PC-9 (cell line): ENCODE measurements at regions not wholly inside any gene's neighbourhood (a gene's known extent, or its start where the extent isn't known, plus 50 kb on each side); places are given as distances from the start of the nearest gene placed in this dataset.

Experiments
- BruUV-seq: library from RNA; stranded (reverse); fragments of 400-500 nt; replicated peaks from 2 replicates; lab custom pipeline; 2021; lab: Mats Ljungman, UMichigan
- CTCF ChIA-PET: fragments of 300-600 bp; sonication (Branson Sonifier 250); formaldehyde crosslinking; loops from one replicate; lab custom pipeline; 2022; ENCODE audit warnings: antibody characterized with exemption; lab: Charles Lee
- POLR2A ChIA-PET: fragments of 300-600 bp; sonication (Branson Sonifier 250); formaldehyde crosslinking; loops from one replicate; lab custom pipeline; 2022; ENCODE audit warnings: antibody characterized with exemption; ENCODE audit not compliant: unreplicated experiment; lab: Charles Lee
- DNase-seq, 2 experiments: peaks; one replicate each; pipeline versions ENCODE4 v3.0.0 to v3.0.0-alpha.2; 2015 to 2022; ENCODE audit warnings: mixed read lengths in 1 of 2
- H2AFZ ChIP-seq: fragments of 200-600 bp; sonication (generic); 2 replicates; pipeline ENCODE4 v1.8.1; 2017; ENCODE audit warnings: antibody characterized with exemption
- H3F3A ChIP-seq: fragments of 200-600 bp; sonication (generic); 2 replicates; pipeline ENCODE4 v1.8.1; 2017; ENCODE audit warnings: antibody characterized with exemption, mild to moderate bottlenecking, low read depth; ENCODE audit not compliant: insufficient read depth
- H3K27ac ChIP-seq: fragments of 200-600 bp; sonication (generic); 2 replicates; pipeline ENCODE4 v1.6.1; 2016; ENCODE audit warnings: mixed run types
- H3K27me3 ChIP-seq: fragments of 200-600 bp; sonication (generic); 2 replicates; pipeline ENCODE4 v1.6.1; 2016; ENCODE audit warnings: low read depth, mixed run types; ENCODE audit not compliant: insufficient read depth
- H3K36me3 ChIP-seq: fragments of 200-600 bp; sonication (generic); 2 replicates; pipeline ENCODE4 v1.6.1; 2016; ENCODE audit warnings: low read depth, mixed run types
- H3K4me1 ChIP-seq: fragments of 200-600 bp; sonication (generic); replicated peaks from 2 replicates; pipeline ENCODE4 v1.6.1; 2016; ENCODE audit warnings: mixed run types; ENCODE audit not compliant: insufficient read depth
- H3K4me2 ChIP-seq: fragments of 200-600 bp; sonication (generic); 2 replicates; pipeline ENCODE4 v1.6.1; 2017; ENCODE audit warnings: mixed run types
- H3K4me3 ChIP-seq: fragments of 200-600 bp; sonication (generic); 2 replicates; pipeline ENCODE4 v1.6.1; 2016; ENCODE audit warnings: mixed run types
- H3K79me2 ChIP-seq: fragments of 200-600 bp; sonication (generic); 2 replicates; pipeline ENCODE4 v1.6.1; 2017; ENCODE audit warnings: low read depth, mixed run types
- H3K9me2 ChIP-seq: fragments of 200-600 bp; sonication (generic); 2 replicates; pipeline ENCODE4 v1.8.1; 2017; ENCODE audit warnings: mild to moderate bottlenecking; ENCODE audit not compliant: insufficient read depth
- H3K9me3 ChIP-seq: fragments of 200-600 bp; sonication (generic); 2 replicates; pipeline ENCODE4 v1.8.1; 2016; ENCODE audit warnings: low read depth; ENCODE audit not compliant: insufficient read depth
- H4K20me1 ChIP-seq: fragments of 200-600 bp; sonication (generic); 2 replicates; pipeline ENCODE4 v1.8.1; 2017; ENCODE audit not compliant: insufficient read depth
- EZH2 ChIP-seq: fragments of 200-600 bp; sonication (generic); IDR thresholded peaks from 2 replicates; pipeline ENCODE4 v1.8.0; 2017; ENCODE audit warnings: antibody characterized with exemption, low read depth
- intact Hi-C: fragments of 100-400 bp; cut with micrococcal nuclease; formaldehyde crosslinking; loops from one replicate; pipeline ENCODE4 v1.10.0; 2022; ENCODE audit not compliant: unreplicated experiment
- TF ChIP-seq, protein P1 (sequence below): fragments of 200-600 bp; sonication (generic); conservative IDR thresholded peaks from 2 replicates; pipeline ENCODE4 v1.6.1; 2017; ENCODE audit warnings: mixed run types, antibody characterized with exemption, mild to moderate bottlenecking, moderate library complexity

DNA sequence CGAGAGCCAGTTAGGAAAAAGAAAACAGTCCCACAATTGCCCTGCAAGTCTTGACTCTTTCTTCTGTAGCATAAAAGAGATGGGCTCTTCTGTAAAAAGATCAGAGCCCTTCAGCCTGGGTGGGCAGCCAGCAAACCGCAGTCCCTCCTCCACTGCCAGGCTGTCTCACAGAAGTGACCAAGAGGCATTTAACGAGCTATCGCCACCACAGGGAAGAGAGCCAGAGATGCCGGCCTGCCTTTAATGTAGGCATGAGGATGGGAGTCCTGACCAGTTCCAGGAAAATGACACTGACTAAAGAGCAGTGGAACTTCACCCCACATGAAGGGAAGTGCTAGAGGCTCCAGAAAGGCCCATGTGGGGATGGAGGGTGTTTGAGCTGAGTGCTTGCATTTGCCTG is 264.6 kb downstream of the NDUFS4 start:
- intact Hi-C loops = no loop called here
- TF ChIP-seq, protein P1, sequence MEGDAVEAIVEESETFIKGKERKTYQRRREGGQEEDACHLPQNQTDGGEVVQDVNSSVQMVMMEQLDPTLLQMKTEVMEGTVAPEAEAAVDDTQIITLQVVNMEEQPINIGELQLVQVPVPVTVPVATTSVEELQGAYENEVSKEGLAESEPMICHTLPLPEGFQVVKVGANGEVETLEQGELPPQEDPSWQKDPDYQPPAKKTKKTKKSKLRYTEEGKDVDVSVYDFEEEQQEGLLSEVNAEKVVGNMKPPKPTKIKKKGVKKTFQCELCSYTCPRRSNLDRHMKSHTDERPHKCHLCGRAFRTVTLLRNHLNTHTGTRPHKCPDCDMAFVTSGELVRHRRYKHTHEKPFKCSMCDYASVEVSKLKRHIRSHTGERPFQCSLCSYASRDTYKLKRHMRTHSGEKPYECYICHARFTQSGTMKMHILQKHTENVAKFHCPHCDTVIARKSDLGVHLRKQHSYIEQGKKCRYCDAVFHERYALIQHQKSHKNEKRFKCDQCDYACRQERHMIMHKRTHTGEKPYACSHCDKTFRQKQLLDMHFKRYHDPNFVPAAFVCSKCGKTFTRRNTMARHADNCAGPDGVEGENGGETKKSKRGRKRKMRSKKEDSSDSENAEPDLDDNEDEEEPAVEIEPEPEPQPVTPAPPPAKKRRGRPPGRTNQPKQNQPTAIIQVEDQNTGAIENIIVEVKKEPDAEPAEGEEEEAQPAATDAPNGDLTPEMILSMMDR = no peak
- no peak for TF ChIP-seq EZH2
- no peak for DNase-seq
- ChIA-PET POLR2A (no interaction called here), CTCF (no interaction called here)
- H3K4me2 ChIP-seq = no peak overlapping the region
- no TSS peak for BruUV-seq
- no peak overlapping the region for H3K27ac ChIP-seq
- H3K9me3 ChIP-seq = no peaks in the 10 kb centered on the region
- no peaks in the 10 kb centered on the region for H3K9me2 ChIP-seq
- H3K27me3 ChIP-seq = no peaks in the 10 kb centered on the region
- no peaks in the 10 kb centered on the region for H3F3A ChIP-seq
- H4K20me1 ChIP-seq = no peaks in the 10 kb centered on the region
- H3K79me2 ChIP-seq = no peaks in the 10 kb centered on the region
- no peak overlapping the region for H3K4me3 ChIP-seq
- H3K4me1 ChIP-seq = no peaks in the 10 kb centered on the region
- no peak overlapping the region for H2AFZ ChIP-seq
- H3K36me3 ChIP-seq = no peaks in the 10 kb centered on the region

DNA sequence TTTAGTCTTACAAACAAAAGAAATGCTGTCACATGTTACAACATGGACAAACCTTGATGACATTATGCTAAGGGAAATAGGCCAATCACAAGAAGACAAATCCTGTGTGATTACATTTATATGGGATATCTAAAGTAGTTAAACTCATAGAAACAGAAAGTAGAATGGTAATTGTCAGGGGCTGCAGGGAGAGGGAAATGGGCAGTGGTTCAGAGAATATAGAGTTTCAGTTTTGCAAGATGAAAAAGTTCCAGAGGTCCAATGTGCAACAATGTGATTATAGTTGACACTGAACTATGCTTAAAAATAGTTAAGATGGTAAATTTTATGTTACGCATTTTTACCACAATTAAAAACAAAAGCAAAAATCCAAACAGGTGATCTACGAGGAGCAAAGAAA is 265.5 kb downstream of the NDUFS4 start:
- no peak overlapping the region for H3K27ac ChIP-seq
- POLR2A ChIA-PET = no interaction called here
- H3K79me2 ChIP-seq = no peaks in the 10 kb centered on the region
- BruUV-seq = no TSS peak
- no peaks in the 10 kb centered on the region for H3K27me3 ChIP-seq
- H3K9me2 ChIP-seq = no peaks in the 10 kb centered on the region
- no peaks in the 10 kb centered on the region for H3K4me1 ChIP-seq
- no peaks in the 10 kb centered on the region for H4K20me1 ChIP-seq
- H3K4me2 ChIP-seq = no peak overlapping the region
- intact Hi-C loops = no loop called here
- DNase-seq = no peak
- no peaks in the 10 kb centered on the region for H3K36me3 ChIP-seq
- TF ChIP-seq EZH2 = no peak
- TF ChIP-seq, protein P1 = no peak
- no peak overlapping the region for H3K4me3 ChIP-seq
- H2AFZ ChIP-seq = no peak overlapping the region
- CTCF ChIA-PET = no interaction called here
- no peaks in the 10 kb centered on the region for H3K9me3 ChIP-seq
- no peaks in the 10 kb centered on the region for H3F3A ChIP-seq

DNA sequence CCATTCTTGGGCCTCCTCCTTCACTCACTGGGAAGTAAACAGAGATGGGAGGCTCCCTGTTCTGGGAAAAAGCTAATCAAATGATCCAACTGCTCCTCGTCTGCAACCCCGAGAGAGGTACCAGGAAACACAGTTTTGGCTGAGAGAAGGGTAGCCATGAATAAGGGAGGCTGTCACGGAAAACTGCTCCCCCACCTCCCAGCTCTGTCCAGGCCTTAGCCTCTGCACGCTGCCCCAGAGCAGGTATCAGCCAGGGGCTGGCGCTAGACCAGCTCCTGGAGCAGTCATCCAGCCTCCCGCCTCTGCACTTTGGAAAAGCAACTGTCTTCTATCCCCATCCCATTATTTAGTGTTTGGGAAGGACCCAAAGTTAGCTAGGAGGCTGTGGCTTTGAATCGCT is 266.1 kb downstream of the NDUFS4 start:
- Histone ChIP-seq H3K4me3 (no peak overlapping the region), H3F3A (no peaks in the 10 kb centered on the region), H3K9me2 (no peaks in the 10 kb centered on the region), H3K36me3 (no peaks in the 10 kb centered on the region), H4K20me1 (no peaks in the 10 kb centered on the region), H3K27me3 (no peaks in the 10 kb centered on the region), H3K4me2 (no peak overlapping the region), H2AFZ (no peak overlapping the region), H3K79me2 (no peaks in the 10 kb centered on the region), H3K4me1 (no peaks in the 10 kb centered on the region), H3K27ac (no peak overlapping the region), H3K9me3 (no peaks in the 10 kb centered on the region)
- ChIA-PET CTCF (no interaction called here), POLR2A (no interaction called here)
- TF ChIP-seq, protein P1 = no peak
- no peak for TF ChIP-seq EZH2
- intact Hi-C loops = no loop called here
- no TSS peak for BruUV-seq
- DNase-seq = no peak
